Testis (tissue), 2 donors: ENCODE measurements at regions not wholly inside any gene's neighbourhood (a gene's known extent, or its start where the extent isn't known, plus 50 kb on each side); places are given as distances from the start of the nearest gene placed in this dataset.

Source experiments
- POLR2A ChIP-seq: fragments of 450-650 bp; IDR thresholded peaks from one replicate; pipeline ENCODE4 v1.6.1; 2017; ENCODE audit warnings: antibody characterized with exemption, mild to moderate bottlenecking, moderate library complexity
- TF ChIP-seq, protein P1 (sequence below), 3 experiments: fragments of 450-650 bp in 2 of 3; fragments of 200-600 bp in 1 of 3; sonication (generic) in 1 of 3; IDR thresholded peaks; one replicate each; pipeline ENCODE4 v1.5.1; 2016 to 2019; ENCODE audit warnings: antibody characterized with exemption in 3 of 3, mild to moderate bottlenecking in 2 of 3, moderate library complexity in 1 of 3

DNA sequence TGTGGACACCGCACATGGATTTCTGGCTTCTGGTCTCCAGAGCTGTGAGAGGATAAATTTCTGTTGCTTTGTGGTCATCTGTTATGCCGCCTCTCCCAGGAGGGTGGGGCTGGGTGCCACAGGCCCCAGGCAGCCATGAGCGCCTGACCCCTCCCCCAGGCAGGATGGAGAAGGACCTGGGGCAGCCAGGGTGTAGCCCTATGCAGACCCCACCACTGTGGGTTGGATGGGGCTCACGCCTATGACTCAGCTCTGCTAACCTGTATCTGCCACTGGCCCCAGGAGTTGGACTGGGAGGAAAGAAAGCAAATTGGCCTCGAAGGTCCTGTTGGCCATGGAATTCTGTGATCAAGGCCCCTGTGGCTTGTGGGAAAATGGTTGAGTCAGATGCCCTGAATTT is 1351.1 kb downstream of the BRD1 start:
- no peak for TF ChIP-seq POLR2A
- TF ChIP-seq, protein P1, sequence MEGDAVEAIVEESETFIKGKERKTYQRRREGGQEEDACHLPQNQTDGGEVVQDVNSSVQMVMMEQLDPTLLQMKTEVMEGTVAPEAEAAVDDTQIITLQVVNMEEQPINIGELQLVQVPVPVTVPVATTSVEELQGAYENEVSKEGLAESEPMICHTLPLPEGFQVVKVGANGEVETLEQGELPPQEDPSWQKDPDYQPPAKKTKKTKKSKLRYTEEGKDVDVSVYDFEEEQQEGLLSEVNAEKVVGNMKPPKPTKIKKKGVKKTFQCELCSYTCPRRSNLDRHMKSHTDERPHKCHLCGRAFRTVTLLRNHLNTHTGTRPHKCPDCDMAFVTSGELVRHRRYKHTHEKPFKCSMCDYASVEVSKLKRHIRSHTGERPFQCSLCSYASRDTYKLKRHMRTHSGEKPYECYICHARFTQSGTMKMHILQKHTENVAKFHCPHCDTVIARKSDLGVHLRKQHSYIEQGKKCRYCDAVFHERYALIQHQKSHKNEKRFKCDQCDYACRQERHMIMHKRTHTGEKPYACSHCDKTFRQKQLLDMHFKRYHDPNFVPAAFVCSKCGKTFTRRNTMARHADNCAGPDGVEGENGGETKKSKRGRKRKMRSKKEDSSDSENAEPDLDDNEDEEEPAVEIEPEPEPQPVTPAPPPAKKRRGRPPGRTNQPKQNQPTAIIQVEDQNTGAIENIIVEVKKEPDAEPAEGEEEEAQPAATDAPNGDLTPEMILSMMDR (IDR thresholded peaks at IDR 0.05), result no peak
